Suprapubic skin (tissue), 3 donors: ENCODE measurements at regions not wholly inside any gene's neighbourhood (a gene's known extent, or its start where the extent isn't known, plus 50 kb on each side); places are given as distances from the start of the nearest gene placed in this dataset.

Experiments
- CTCF ChIP-seq, 2 donors: fragments of 200-600 bp in 1 of 2; fragments of 450-650 bp in 1 of 2; sonication (generic) in 1 of 2; IDR thresholded peaks; one replicate each; pipeline ENCODE4 v1.5.1; 2016 to 2019; ENCODE audit warnings: antibody characterized with exemption in 2 of 2, mild to moderate bottlenecking in 1 of 2, moderate library complexity in 1 of 2
- EP300 ChIP-seq: sonication (generic); formaldehyde crosslinking; IDR thresholded peaks from one replicate; pipeline ENCODE4 v1.6.1; 2017; ENCODE audit warnings: antibody characterized with exemption
- POLR2A ChIP-seq, 2 donors: fragments of 450-650 bp; IDR thresholded peaks; one replicate each; pipeline ENCODE4 v1.6.1; 2017; ENCODE audit warnings: antibody characterized with exemption in 2 of 2, mild to moderate bottlenecking in 2 of 2, moderate library complexity in 2 of 2

- no peak for TF ChIP-seq CTCF (IDR thresholded peaks at IDR 0.05)
- TF ChIP-seq EP300: no peak
- TF ChIP-seq POLR2A (IDR thresholded peaks at IDR 0.05): no peak
Observed at GRCh38 chr4:8768357-8768999, 103.2 kb downstream of the HMX1 start.
